HG03045 (cell line): ENCODE measurements at regions not wholly inside any gene's neighbourhood (a gene's known extent, or its start where the extent isn't known, plus 50 kb on each side); places are given as distances from the start of the nearest gene placed in this dataset.
"Not testable (repeated sequence)": the region's sequence is repeated elsewhere in the genome, so short reads cannot be mapped to it uniquely, and the experiment has no call there.

Experiments used
- ATAC-seq: cut with Tn5 transposase; IDR thresholded peaks from one replicate; pipeline ENCODE4 v1.9.1; 2021; ENCODE audit warnings: mild to moderate bottlenecking, moderate library complexity; ENCODE audit not compliant: unreplicated experiment

GRCh38 chr14:82011460-82011859 is 477.8 kb upstream of the SEL1L start:
- ATAC-seq = no peak

- ATAC-seq = peak; percentile 66
Observed at GRCh38 chr14:82029038-82029437, 495.4 kb upstream of the SEL1L start.

DNA sequence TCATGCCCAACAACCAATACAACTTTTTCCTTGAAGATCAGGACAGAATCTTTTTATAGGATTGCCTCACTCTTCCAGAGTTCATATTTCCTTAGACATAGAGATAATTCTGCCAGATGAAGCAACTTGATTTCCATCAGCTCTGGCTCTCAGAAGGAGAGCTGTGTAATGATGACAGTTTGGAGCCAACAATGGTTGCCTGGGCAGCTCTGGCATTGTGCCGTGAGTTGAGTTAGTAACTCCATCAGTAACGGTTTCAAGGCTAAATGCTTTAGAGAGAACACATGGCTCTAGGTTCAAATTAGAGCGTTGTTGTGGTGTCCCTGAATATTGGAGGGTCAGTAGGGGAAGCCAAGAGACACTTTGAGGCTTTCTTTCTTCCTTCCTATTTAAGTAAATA is 501.7 kb upstream of the SEL1L start:
- ATAC-seq = no peak

GRCh38 chr14:82038066-82038465 is 504.4 kb upstream of the SEL1L start:
- not testable (repeated sequence) for ATAC-seq

GRCh38 chr14:82045339-82045738 is 511.7 kb upstream of the SEL1L start:
- no peak for ATAC-seq

GRCh38 chr14:82046512-82047226 is 513.0 kb upstream of the SEL1L start:
- ATAC-seq = peak; percentile 84

DNA sequence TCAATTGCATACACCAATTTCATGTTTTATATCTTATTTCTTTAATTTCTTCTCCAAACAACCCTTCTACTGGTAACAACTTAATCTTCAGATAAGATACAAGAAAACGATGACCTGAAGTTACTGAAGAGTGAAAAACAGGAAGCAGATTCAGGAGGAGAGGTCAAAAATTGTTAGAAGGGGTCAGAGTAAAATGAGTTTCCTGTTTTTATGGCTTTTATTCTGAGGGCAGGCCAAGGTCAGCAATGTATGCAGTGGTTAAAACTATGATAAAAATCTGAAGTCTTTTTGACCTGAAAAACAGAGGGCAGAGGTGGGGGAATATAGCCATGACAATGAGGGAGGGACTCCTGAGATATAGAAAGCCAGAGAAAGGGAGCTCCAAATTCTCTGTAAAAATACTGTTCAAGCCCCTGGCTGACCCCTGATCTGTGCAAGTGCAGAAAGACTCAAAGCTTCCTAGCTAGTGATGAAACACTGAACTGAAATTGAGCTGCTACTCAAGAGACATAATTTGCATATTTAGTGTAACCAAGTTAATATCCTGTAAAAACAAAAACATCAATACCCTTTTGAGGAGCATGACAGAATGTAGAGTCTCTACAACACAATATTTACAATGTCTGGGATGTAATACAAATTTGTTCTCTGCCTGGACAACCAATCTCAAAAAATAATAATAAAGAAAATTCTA is 514.3 kb upstream of the SEL1L start:
- ATAC-seq = no peak

DNA sequence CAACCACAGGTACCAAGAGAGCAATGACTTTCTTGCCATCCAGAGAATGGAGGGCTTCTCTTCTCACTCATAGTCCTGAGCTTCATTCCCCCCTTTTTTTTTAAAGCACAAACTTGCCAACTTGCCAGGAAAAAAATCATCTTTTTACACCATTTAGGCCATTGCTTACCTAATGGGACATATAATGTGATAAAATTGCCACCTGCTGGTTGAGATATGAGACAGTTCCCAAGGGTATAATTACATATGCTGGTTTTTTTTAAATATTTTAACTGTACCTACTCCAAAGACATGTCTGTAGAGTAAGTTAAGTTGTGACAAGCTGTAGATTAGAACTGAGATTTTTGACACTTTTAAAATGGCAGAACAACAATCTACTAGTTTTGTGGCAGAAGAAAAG is 519.1 kb upstream of the SEL1L start:
- ATAC-seq = no peak

DNA sequence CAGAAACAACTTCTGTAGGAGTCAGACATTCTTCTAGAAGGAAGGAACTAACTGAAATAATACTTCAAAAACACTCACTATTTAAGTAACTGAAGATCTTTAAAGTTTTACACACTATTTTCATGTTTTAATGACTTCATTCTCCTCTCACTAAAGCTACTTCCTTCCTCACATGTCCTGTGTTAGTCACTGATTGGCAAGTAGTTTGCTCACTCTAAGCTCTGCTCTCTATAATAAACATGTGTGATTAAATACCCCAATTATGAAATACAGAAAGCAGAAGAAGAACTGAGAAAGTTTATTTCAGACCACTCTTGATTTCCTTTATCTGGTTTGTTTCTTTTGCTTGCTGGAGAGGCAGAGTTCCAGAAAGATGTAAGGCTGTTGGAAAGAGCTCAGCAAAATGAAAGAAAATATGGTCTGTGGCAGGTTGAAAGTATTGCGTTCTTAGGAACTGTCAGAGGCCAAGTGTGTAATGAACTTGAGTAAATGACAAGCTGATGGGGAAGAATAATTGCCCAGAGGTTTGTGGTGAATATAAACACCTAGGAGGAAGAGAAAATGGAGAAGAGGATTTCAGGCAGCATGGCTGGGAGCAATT is 522.0 kb upstream of the SEL1L start:
- no peak for ATAC-seq

- ATAC-seq = no peak
Observed at GRCh38 chr14:82060219-82060618, 526.6 kb upstream of the SEL1L start.

- no peak for ATAC-seq
Observed at GRCh38 chr14:82067221-82067875, 533.7 kb upstream of the SEL1L start.

GRCh38 chr14:82070040-82070439 is 536.4 kb upstream of the SEL1L start:
- no peak for ATAC-seq

GRCh38 chr14:82070753-82071152 is 537.1 kb upstream of the SEL1L start:
- ATAC-seq = no peak

DNA sequence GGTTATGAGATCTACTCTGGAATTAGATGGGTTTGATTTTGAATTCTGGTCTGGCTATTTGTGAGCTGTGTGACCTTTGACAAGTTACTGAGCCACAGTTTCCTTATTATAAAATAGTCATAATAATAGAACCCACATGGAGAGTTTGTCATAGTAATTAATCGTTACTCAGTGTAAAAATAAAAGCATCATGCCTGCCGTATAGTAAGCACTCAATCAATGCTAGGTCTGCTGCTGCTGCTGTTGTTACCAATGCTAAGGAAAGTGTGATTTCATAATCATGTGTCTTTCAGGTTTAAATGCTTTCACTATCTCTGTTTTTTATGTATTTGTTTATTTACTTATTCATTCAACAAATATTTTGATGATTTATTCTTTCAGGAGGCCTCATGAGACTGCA is 539.9 kb upstream of the SEL1L start:
- no peak for ATAC-seq

GRCh38 chr14:82075566-82075965 is 541.9 kb upstream of the SEL1L start:
- ATAC-seq = no peak

- ATAC-seq = no peak
Observed at GRCh38 chr14:82079553-82079952, 545.9 kb upstream of the SEL1L start.

- no peak for ATAC-seq
Observed at GRCh38 chr14:82080370-82080769, 546.7 kb upstream of the SEL1L start.

DNA sequence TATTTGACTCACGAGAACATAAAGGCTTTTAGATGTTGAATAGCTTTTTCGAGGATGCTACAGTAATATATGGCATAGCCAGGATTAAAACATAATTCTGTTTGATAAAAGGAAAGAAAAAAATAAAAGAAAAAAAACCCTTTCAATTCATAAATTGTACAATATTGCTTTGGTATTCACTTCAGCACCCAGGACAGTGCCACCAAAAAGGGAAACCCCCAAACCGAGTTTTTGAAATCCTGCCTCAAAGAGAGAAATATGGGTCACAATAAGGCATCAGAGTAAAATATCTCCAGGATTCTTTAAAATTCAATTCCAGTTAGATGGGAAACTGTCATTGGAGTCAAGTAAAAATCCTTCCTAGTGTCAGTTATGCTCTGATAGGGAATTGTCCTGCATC is 551.2 kb upstream of the SEL1L start:
- no peak for ATAC-seq

GRCh38 chr14:82091097-82091496 is 557.4 kb upstream of the SEL1L start:
- ATAC-seq = no peak

DNA sequence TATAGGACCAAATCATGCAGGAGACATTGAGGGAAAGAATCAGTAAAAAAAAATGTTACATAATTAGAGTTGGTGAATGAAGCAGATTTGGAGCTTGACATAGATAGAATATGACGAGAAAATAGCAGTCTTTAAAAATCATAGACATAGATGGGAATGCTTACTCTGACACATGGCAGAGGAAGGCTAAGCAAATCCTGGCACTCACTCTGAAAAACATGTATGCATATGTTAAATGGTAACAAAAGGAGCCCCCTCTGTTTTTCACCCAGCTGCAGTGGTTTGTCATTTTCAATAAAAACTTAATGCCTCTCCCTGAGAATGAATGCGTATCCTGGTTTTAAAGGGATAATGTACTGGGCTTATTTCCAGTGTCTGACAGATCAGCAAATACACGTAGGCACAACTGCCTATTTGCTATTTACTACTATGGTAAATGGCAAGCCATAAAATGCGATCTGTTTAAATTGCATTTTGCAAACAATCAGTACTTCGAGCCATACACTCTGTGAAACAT is 561.2 kb upstream of the SEL1L start:
- ATAC-seq = no peak

GRCh38 chr14:82104013-82104412 is 570.4 kb upstream of the SEL1L start:
- ATAC-seq = no peak
